Suprapubic skin (tissue), 4 donors: ENCODE measurements at regions not wholly inside any gene's neighbourhood (a gene's known extent, or its start where the extent isn't known, plus 50 kb on each side); places are given as distances from the start of the nearest gene placed in this dataset.

Experiments
- DNase-seq, 2 donors: peaks; one replicate each; pipeline ENCODE4 v3.0.0-alpha.2; 2019; ENCODE audit warnings: low spot score in 2 of 2
- H3K27ac ChIP-seq: fragments of 200-600 bp; sonication (generic); one replicate; pipeline ENCODE4 v1.5.1; 2019
- H3K27me3 ChIP-seq: fragments of 200-600 bp; sonication (generic); one replicate; pipeline ENCODE4 v1.5.1; 2019
- H3K36me3 ChIP-seq: fragments of 200-600 bp; sonication (generic); one replicate; pipeline ENCODE4 v1.5.1; 2019
- H3K4me1 ChIP-seq: fragments of 200-600 bp; sonication (generic); one replicate; pipeline ENCODE4 v1.5.1; 2019
- H3K4me3 ChIP-seq: fragments of 200-600 bp; sonication (generic); one replicate; pipeline ENCODE4 v1.5.1; 2019; ENCODE audit warnings: mild to moderate bottlenecking
- H3K9me3 ChIP-seq: fragments of 200-600 bp; sonication (generic); one replicate; pipeline ENCODE4 v1.5.1; 2019
- EP300 ChIP-seq: sonication (generic); formaldehyde crosslinking; IDR thresholded peaks from one replicate; pipeline ENCODE4 v1.6.1; 2017; ENCODE audit warnings: antibody characterized with exemption
- POLR2A ChIP-seq, 2 donors: fragments of 450-650 bp; IDR thresholded peaks; one replicate each; pipeline ENCODE4 v1.6.1; 2017; ENCODE audit warnings: antibody characterized with exemption in 2 of 2, mild to moderate bottlenecking in 2 of 2, moderate library complexity in 2 of 2
- POLR2AphosphoS5 ChIP-seq, 3 donors: sonication (generic); formaldehyde crosslinking; IDR thresholded peaks; one replicate each; pipeline ENCODE4 v1.6.1; 2017; ENCODE audit warnings: antibody characterized with exemption in 3 of 3
- WGBS: methylation state at CpG from one replicate; pipeline ENCODE4 v1.1.5; 2018; 5-methylcytosine and 5-hydroxymethylcytosine counted together
- TF ChIP-seq, protein P1 (sequence below), 2 donors: fragments of 200-600 bp in 1 of 2; fragments of 450-650 bp in 1 of 2; sonication (generic) in 1 of 2; IDR thresholded peaks; one replicate each; pipeline ENCODE4 v1.5.1; 2016 to 2019; ENCODE audit warnings: antibody characterized with exemption in 2 of 2, mild to moderate bottlenecking in 1 of 2, moderate library complexity in 1 of 2

- H3K4me3 ChIP-seq, result no peak overlapping the region
- 62% methylated on average over 6 of the region's 6 CpGs for WGBS
- H3K36me3 ChIP-seq, result no peaks in the 10 kb centered on the region
- H3K27ac ChIP-seq, result no peak overlapping the region
- H3K4me1 ChIP-seq, result no peaks in the 10 kb centered on the region
- no peak for DNase-seq
- no peaks in the 10 kb centered on the region for H3K9me3 ChIP-seq
- no peak for TF ChIP-seq EP300
- no peak for TF ChIP-seq POLR2A (IDR thresholded peaks at IDR 0.05)
- no peaks in the 10 kb centered on the region for H3K27me3 ChIP-seq
Measured at GRCh38 chr9:28267351-28267750, 694.1 kb upstream of the C9orf72 start.

DNA sequence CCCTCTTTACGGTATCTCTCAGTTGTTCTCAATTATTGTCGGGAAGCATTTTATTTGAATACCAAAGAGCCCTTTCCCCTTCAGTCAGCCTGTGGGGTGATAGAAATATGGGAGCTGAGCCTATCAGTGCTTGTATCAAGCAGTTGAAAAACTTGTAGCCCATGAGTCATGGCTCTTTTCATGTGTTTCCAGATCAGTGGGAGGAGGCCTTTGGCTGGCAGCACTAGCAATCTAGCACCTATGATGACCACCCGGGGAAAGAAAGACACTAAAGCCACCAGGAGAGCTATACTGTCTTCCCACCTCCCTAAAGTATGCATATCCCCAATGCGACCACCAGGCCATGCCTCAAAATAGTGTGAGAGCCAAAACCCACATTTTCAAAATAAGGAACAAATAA is 696.9 kb upstream of the C9orf72 start:
- no peaks in the 10 kb centered on the region for H3K9me3 ChIP-seq
- WGBS, result 52% methylated on average over 4 of the region's 4 CpGs

GRCh38 chr9:28272127-28272526 is 698.8 kb upstream of the C9orf72 start:
- WGBS, result 80% methylated on average over 4 of the region's 4 CpGs
- no peaks in the 10 kb centered on the region for H3K4me1 ChIP-seq
- no peak overlapping the region for H3K27ac ChIP-seq
- TF ChIP-seq POLR2AphosphoS5 (IDR thresholded peaks at IDR 0.05) (no peak), EP300 (no peak), POLR2A (IDR thresholded peaks at IDR 0.05) (no peak)
- TF ChIP-seq, protein P1, sequence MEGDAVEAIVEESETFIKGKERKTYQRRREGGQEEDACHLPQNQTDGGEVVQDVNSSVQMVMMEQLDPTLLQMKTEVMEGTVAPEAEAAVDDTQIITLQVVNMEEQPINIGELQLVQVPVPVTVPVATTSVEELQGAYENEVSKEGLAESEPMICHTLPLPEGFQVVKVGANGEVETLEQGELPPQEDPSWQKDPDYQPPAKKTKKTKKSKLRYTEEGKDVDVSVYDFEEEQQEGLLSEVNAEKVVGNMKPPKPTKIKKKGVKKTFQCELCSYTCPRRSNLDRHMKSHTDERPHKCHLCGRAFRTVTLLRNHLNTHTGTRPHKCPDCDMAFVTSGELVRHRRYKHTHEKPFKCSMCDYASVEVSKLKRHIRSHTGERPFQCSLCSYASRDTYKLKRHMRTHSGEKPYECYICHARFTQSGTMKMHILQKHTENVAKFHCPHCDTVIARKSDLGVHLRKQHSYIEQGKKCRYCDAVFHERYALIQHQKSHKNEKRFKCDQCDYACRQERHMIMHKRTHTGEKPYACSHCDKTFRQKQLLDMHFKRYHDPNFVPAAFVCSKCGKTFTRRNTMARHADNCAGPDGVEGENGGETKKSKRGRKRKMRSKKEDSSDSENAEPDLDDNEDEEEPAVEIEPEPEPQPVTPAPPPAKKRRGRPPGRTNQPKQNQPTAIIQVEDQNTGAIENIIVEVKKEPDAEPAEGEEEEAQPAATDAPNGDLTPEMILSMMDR (IDR thresholded peaks at IDR 0.05), result no peak
- H3K9me3 ChIP-seq, result no peaks in the 10 kb centered on the region
- H3K4me3 ChIP-seq, result no peak overlapping the region
- H3K36me3 ChIP-seq, result no peaks in the 10 kb centered on the region
- H3K27me3 ChIP-seq, result no peaks in the 10 kb centered on the region
- no peak for DNase-seq

More for the DNA sequence above, 696.9 kb upstream of the C9orf72 start:
- H3K4me1 ChIP-seq, result no peaks in the 10 kb centered on the region
- no peak overlapping the region for H3K4me3 ChIP-seq
- no peak for DNase-seq
- H3K27ac ChIP-seq, result no peak overlapping the region
- no peaks in the 10 kb centered on the region for H3K36me3 ChIP-seq
- H3K27me3 ChIP-seq, result no peaks in the 10 kb centered on the region
- TF ChIP-seq, protein P1 (IDR thresholded peaks at IDR 0.05), result no peak
- TF ChIP-seq POLR2A (IDR thresholded peaks at IDR 0.05) (no peak), POLR2AphosphoS5 (IDR thresholded peaks at IDR 0.05) (no peak), EP300 (no peak)

GRCh38 chr9:28287455-28287854 is 714.2 kb upstream of the C9orf72 start:
- TF ChIP-seq, protein P1 (IDR thresholded peaks at IDR 0.05), result no peak
- TF ChIP-seq POLR2AphosphoS5 (IDR thresholded peaks at IDR 0.05), result no peak
- TF ChIP-seq EP300, result no peak
- no peak for TF ChIP-seq POLR2A (IDR thresholded peaks at IDR 0.05)
- H3K36me3 ChIP-seq, result no peaks in the 10 kb centered on the region
- no peaks in the 10 kb centered on the region for H3K9me3 ChIP-seq
- H3K27ac ChIP-seq, result no peak overlapping the region
- H3K27me3 ChIP-seq, result no peaks in the 10 kb centered on the region
- 45% methylated on average over 4 of the region's 4 CpGs for WGBS
- DNase-seq, result no peak
- H3K4me1 ChIP-seq, result no peaks in the 10 kb centered on the region
- H3K4me3 ChIP-seq, result no peak overlapping the region

DNA sequence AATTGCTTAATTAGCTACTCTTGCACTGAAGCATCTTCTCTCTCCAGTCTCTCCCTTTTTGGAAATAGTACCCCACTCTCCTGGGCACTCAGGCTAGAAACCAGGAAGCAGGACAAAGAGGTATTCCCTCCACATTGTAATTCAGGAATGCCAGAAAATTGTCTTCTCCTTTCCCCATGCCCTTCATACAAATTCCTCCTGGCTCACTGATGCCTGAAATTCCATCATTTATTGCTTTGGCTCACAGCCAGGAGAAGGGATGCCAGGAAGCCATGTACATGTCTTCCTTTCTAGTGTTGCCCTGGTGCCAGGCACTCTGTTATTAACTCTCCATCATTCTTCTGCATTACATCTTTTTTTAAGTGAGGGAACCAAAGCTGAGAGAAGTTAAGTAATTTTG is 716.5 kb upstream of the C9orf72 start:
- Histone ChIP-seq H3K9me3 (no peaks in the 10 kb centered on the region), H3K4me1 (no peaks in the 10 kb centered on the region), H3K36me3 (no peaks in the 10 kb centered on the region), H3K4me3 (no peak overlapping the region), H3K27ac (no peak overlapping the region), H3K27me3 (no peaks in the 10 kb centered on the region)
- DNase-seq, result no peak
- TF ChIP-seq POLR2AphosphoS5 (IDR thresholded peaks at IDR 0.05), result no peak
- no peak for TF ChIP-seq POLR2A (IDR thresholded peaks at IDR 0.05)
- TF ChIP-seq, protein P1 (IDR thresholded peaks at IDR 0.05), result no peak
- no peak for TF ChIP-seq EP300
